RCC 7860 (cell line): ENCODE measurements at regions not wholly inside any gene's neighbourhood (a gene's known extent, or its start where the extent isn't known, plus 50 kb on each side); places are given as distances from the start of the nearest gene placed in this dataset.

Experiments
- DNase-seq: peaks from one replicate; pipeline ENCODE4 v3.0.0-alpha.2; 2015; ENCODE audit warnings: low spot score
- FAIRE-seq: peaks from 2 replicates; lab custom pipeline; 2012; peaks lifted over from hg19 to GRCh38; lab: Jason Lieb, UNC

- DNase-seq, result peak; percentile 99
- peak; percentile 95 for FAIRE-seq
Measured at GRCh38 chr1:115428256-115428655, 90.2 kb upstream of the NGF start.

- FAIRE-seq (no peak), DNase-seq (no peak)
Measured at GRCh38 chr1:115426956-115427355, 88.9 kb upstream of the NGF start.

GRCh38 chr1:115426231-115426771 is 88.3 kb upstream of the NGF start:
- peak; percentile 97 for DNase-seq
- peak; percentile 88 for FAIRE-seq

- DNase-seq, result no peak
- no peak for FAIRE-seq
Measured at GRCh38 chr1:115425442-115425841, 87.4 kb upstream of the NGF start.

GRCh38 chr1:115423776-115424175 is 85.7 kb upstream of the NGF start:
- DNase-seq (no peak), FAIRE-seq (no peak)

GRCh38 chr1:115419571-115419970 is 81.5 kb upstream of the NGF start:
- no peak for FAIRE-seq

GRCh38 chr1:115413621-115414020 is 75.6 kb upstream of the NGF start:
- DNase-seq, result no peak
- FAIRE-seq, result no peak

More at GRCh38 chr1:115419571-115419970, 81.5 kb upstream of the NGF start:
- DNase-seq, result no peak

- FAIRE-seq (no peak), DNase-seq (no peak)
Measured at GRCh38 chr1:115413208-115413607, 75.2 kb upstream of the NGF start.

GRCh38 chr1:115412733-115413132 is 74.7 kb upstream of the NGF start:
- DNase-seq (no peak), FAIRE-seq (no peak)

- FAIRE-seq, result no peak
- no peak for DNase-seq
Measured at GRCh38 chr1:115412286-115412685, 74.2 kb upstream of the NGF start.

GRCh38 chr1:115411371-115412063 is 73.5 kb upstream of the NGF start:
- FAIRE-seq (no peak), DNase-seq (no peak)

GRCh38 chr1:115409094-115410015 is 71.3 kb upstream of the NGF start:
- no peak for DNase-seq
- FAIRE-seq, result no peak

GRCh38 chr1:115408533-115408932 is 70.5 kb upstream of the NGF start:
- no peak for FAIRE-seq
- no peak for DNase-seq

GRCh38 chr1:115404911-115405310 is 66.9 kb upstream of the NGF start:
- DNase-seq (no peak), FAIRE-seq (no peak)

- no peak for DNase-seq
- FAIRE-seq, result no peak
Measured at GRCh38 chr1:115402753-115403184, 64.7 kb upstream of the NGF start.

- FAIRE-seq (no peak), DNase-seq (no peak)
Measured at GRCh38 chr1:115401676-115402075, 63.6 kb upstream of the NGF start.

GRCh38 chr1:115400891-115401290 is 62.8 kb upstream of the NGF start:
- FAIRE-seq (no peak), DNase-seq (no peak)

- DNase-seq (no peak), FAIRE-seq (no peak)
Measured at GRCh38 chr1:115400426-115400825, 62.4 kb upstream of the NGF start.

- no peak for DNase-seq
- FAIRE-seq, result no peak
Measured at GRCh38 chr1:115398745-115399144, 60.7 kb upstream of the NGF start.
